H1 (cell line): ENCODE measurements at regions not wholly inside any gene's neighbourhood (a gene's known extent, or its start where the extent isn't known, plus 50 kb on each side); places are given as distances from the start of the nearest gene placed in this dataset.

Experiments used
- ZNF274 ChIP-seq: IDR thresholded peaks from 2 replicates; pipeline ENCODE4 v1.7.0; 2012; ENCODE audit warnings: low read length, borderline replicate concordance; ENCODE audit errors: extremely low read depth

DNA sequence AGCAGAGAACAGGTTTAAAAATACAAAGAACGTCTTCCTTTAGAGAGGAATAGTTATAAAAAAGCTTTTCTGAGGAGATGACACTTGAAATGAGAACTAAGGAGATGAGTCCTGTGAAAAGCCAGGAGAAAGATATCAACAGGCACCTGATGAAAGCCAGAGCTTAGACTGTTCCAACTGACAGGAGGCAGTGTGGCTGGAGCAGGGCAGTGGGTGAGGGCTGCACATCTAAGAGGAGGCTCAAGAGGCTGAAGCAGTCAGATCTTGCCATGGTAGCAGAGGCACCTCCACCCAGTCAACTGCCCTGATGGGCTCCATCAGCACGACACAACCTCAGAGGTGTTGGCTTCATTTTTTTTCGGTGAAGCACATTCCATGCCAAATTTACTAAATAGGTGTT, 445.3 kb downstream of the ADGRL2 start (continued):
- no peak for TF ChIP-seq ZNF274
